Heart left ventricle (tissue), 16 donors: ENCODE measurements at regions not wholly inside any gene's neighbourhood (a gene's known extent, or its start where the extent isn't known, plus 50 kb on each side); places are given as distances from the start of the nearest gene placed in this dataset.

ENCODE experiments used
- ATAC-seq, 4 donors: fragments of 200-7000 bp; cut with Tn5 transposase; one replicate each; pipeline ENCODE4 v1.9.1; 2020 to 2022; ENCODE audit warnings: moderate library complexity in 4 of 4, mild to moderate bottlenecking in 3 of 4, moderate number of reproducible peaks in 1 of 4
- DNase-seq, 5 donors: peaks; one replicate each; pipeline ENCODE4 v3.0.0-alpha.2; 2020
- H3K27ac ChIP-seq, 12 donors: fragments of 200-600 bp; sonication (generic) in 4 of 12; one replicate each; pipeline versions ENCODE4 v1.5.0 to v1.8.0; 2016 to 2022; ENCODE audit warnings: mild to moderate bottlenecking in 2 of 12
- H3K27me3 ChIP-seq, 9 donors: fragments of 200-600 bp; sonication (generic) in 2 of 9; one replicate each; pipeline versions ENCODE4 v1.5.1 to v1.8.0; 2016 to 2022; ENCODE audit warnings: mild to moderate bottlenecking in 3 of 9
- H3K36me3 ChIP-seq, 9 donors: fragments of 200-600 bp; sonication (generic) in 2 of 9; one replicate each; pipeline versions ENCODE4 v1.5.0 to v1.8.0; 2018 to 2022; ENCODE audit warnings: mild to moderate bottlenecking in 2 of 9
- H3K4me1 ChIP-seq, 12 donors: fragments of 200-600 bp; sonication (generic) in 4 of 12; one replicate each; pipeline versions ENCODE4 v1.5.0 to v1.8.0; 2016 to 2022; ENCODE audit warnings: mild to moderate bottlenecking in 3 of 12
- H3K4me3 ChIP-seq, 12 donors: fragments of 200-600 bp; sonication (generic) in 4 of 12; one replicate each; pipeline versions ENCODE4 v1.5.0 to v1.8.0; 2017 to 2022; ENCODE audit warnings: mild to moderate bottlenecking in 9 of 12, moderate library complexity in 4 of 12
- H3K9me3 ChIP-seq, 12 donors: fragments of 200-600 bp; sonication (generic) in 4 of 12; one replicate each; pipeline versions ENCODE4 v1.5.0 to v1.8.0; 2016 to 2022; ENCODE audit warnings: mild to moderate bottlenecking in 1 of 12
- CTCF ChIP-seq, 12 donors: fragments of 200-600 bp; sonication (generic) in 4 of 12; IDR thresholded peaks; one replicate each; pipeline versions ENCODE4 v1.5.0 to v1.8.0; 2018 to 2022; ENCODE audit warnings: antibody characterized with exemption in 12 of 12, mild to moderate bottlenecking in 5 of 12
- POLR2A ChIP-seq, 2 donors: fragments of 450-650 bp; IDR thresholded peaks; one replicate each; pipeline ENCODE4 v1.6.1; 2017; ENCODE audit warnings: antibody characterized with exemption in 2 of 2, mild to moderate bottlenecking in 2 of 2, moderate library complexity in 2 of 2
- WGBS, 4 donors: extraction: QIAGEN DNeasy Blood & Tissue Kit in 2 of 4; methylation state at CpG; one replicate each; pipeline versions ENCODE4 v1.1.5 to v1.1.7; 2013 to 2018; 5-methylcytosine and 5-hydroxymethylcytosine counted together
- intact Hi-C, 10 donors: fragments of 100-400 bp; cut with DNase I; formaldehyde crosslinking; loops; one replicate each; pipeline versions ENCODE4 v1.11.1 to v1.14.2; 2022
- donor health status: ischemic (EF 13 %, LVEDD 7.1; RV severe dilation, severe dysfunction).
- donor health status: healthy with polysubstance abuse.
- donor health status: DM: no; HTN: yes; CAD: no.
- donor health status: DM: no; HTN: no; CAD: no.
- donor health status: ischemic (EF 25% LVEDD 6.9; RV normal size, moderate dysfunction).
- donor health status: ischemic (EF 25% LVEDD 5.7; RV mildly dilated, moderate dysfunction).
- donor health status: healthy.
- donor health status: DM: yes; HTN: yes; CAD: no.
- donor health status: ischemic (EF 35%, LVEDD 5.7; RV mildly dilated, moderate dysfunction).
- donor health status: nonischemic (EF 11% LVEDD 7.7; RV severe dilation, severe dysfunction).
- donor health status: DM: yes; HTN: yes; CAD: no.
- donor health status: PGD.
- donor health status: ischemic (EF 29% LVEDD 5.4; RV normal size, mild dysfunction).
- donor health status: nonischemic (EF 23%, LVEDD 6.1; RV moderate dilation, normal function).

- TF ChIP-seq POLR2A (IDR thresholded peaks at IDR 0.05) (no peak), CTCF (IDR thresholded peaks at IDR 0.05) (no peak)
- ATAC-seq (no peak), DNase-seq (no peak)
- no peaks in the 10 kb centered on the region for H3K4me1 ChIP-seq
- no peaks in the 10 kb centered on the region for H3K27me3 ChIP-seq
- H3K4me3 ChIP-seq = no peak overlapping the region
- peaks cover 0 to 32% (median 0%) of the 10 kb centered on the region in 12 donors for H3K9me3 ChIP-seq
- no peaks in the 10 kb centered on the region for H3K36me3 ChIP-seq
- intact Hi-C loops = no loop called here
- H3K27ac ChIP-seq = no peak overlapping the region
These were observed 277.2 kb upstream of the TMEFF2 start for GRCh38 chr2:192471982-192472381.

- ATAC-seq (no peak), DNase-seq (no peak)
- Histone ChIP-seq H3K4me3 (no peak overlapping the region), H3K27ac (no peak overlapping the region), H3K36me3 (no peaks in the 10 kb centered on the region), H3K27me3 (no peaks in the 10 kb centered on the region), H3K9me3 (peaks cover 0 to 16% (median 0%) of the 10 kb centered on the region in 12 donors), H3K4me1 (no peaks in the 10 kb centered on the region)
- intact Hi-C loops = no loop called here
- TF ChIP-seq POLR2A (IDR thresholded peaks at IDR 0.05) (no peak), CTCF (IDR thresholded peaks at IDR 0.05) (no peak)
- 65 to 83% (median 69%) methylated on average over 1 of the region's 1 CpG for WGBS, 4 donors
These were observed 274.9 kb upstream of the TMEFF2 start for GRCh38 chr2:192469612-192470011.

GRCh38 chr2:192467953-192468660, 273.4 kb upstream of the TMEFF2 start:
- no peaks in the 10 kb centered on the region for H3K27me3 ChIP-seq
- H3K27ac ChIP-seq = no peak overlapping the region
- H3K4me1 ChIP-seq = no peaks in the 10 kb centered on the region
- intact Hi-C loops = no loop called here
- H3K4me3 ChIP-seq = no peak overlapping the region
- ATAC-seq (no peak), DNase-seq (no peak)
- no peak for TF ChIP-seq CTCF (IDR thresholded peaks at IDR 0.05)
- no peak for TF ChIP-seq POLR2A (IDR thresholded peaks at IDR 0.05)
- H3K9me3 ChIP-seq = peaks cover 0 to 4% (median 0%) of the 10 kb centered on the region in 12 donors
- 71 to 87% (median 76%) methylated on average over 4 of the region's 4 CpGs for WGBS, 4 donors
- H3K36me3 ChIP-seq = no peaks in the 10 kb centered on the region

- ATAC-seq = no peak
- 71 to 86% (median 81%) methylated on average over 1 of the region's 1 CpG for WGBS, 4 donors
These were observed 270.4 kb upstream of the TMEFF2 start for GRCh38 chr2:192465141-192465540.

More at GRCh38 chr2:192465141-192465540, 270.4 kb upstream of the TMEFF2 start:
- no peak overlapping the region for H3K27ac ChIP-seq
- H3K9me3 ChIP-seq = no peaks in the 10 kb centered on the region
- no peaks in the 10 kb centered on the region for H3K36me3 ChIP-seq
- DNase-seq = no peak
- H3K27me3 ChIP-seq = no peaks in the 10 kb centered on the region
- no peak overlapping the region for H3K4me3 ChIP-seq
- TF ChIP-seq CTCF (IDR thresholded peaks at IDR 0.05) (no peak), POLR2A (IDR thresholded peaks at IDR 0.05) (no peak)
- H3K4me1 ChIP-seq = no peaks in the 10 kb centered on the region
- intact Hi-C loops = no loop called here
